ENCODE measurements at regions not wholly inside any gene's neighbourhood (a gene's known extent, or its start where the extent isn't known, plus 50 kb on each side); places are given as distances from the start of the nearest gene placed in this dataset.

DNA sequence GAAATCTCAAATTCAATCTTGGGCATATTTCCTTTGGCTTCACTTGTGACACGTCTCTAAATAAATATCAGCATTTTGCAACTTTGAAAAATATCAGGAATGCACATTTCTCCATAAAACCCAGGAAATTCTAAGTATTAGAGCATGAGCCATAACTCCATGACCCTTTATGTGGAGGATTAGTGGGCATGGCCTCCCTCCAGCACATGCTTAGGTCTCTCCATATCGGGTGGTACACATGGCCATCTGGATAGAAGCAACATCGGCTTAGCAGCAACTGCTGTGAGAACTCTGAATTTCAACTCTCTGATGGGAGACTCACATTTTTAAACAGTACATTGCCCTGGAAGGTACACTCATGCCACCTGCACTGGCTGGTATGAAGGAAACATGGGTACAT is 73.7 kb upstream of the EGFLAM start:
- peaks cover 0 to 15% (median 7%) of the 10 kb centered on the region in 3 donors for H3K4me1 ChIP-seq (ENCODE audit: control insufficient read depth in 3 of 3, insufficient read depth in 3 of 3, low read length in 3 of 3)
- H3K9ac ChIP-seq (ENCODE audit: low read depth in 1 of 3, low read length in 3 of 3), result no peak overlapping the region
- H3K27me3 ChIP-seq (ENCODE audit: control insufficient read depth in 3 of 3, insufficient read depth in 3 of 3, low read length in 3 of 3), result no peaks in the 10 kb centered on the region
- H3K27ac ChIP-seq (ENCODE audit: low read depth, low read length), result no peak overlapping the region
- H3K9me3 ChIP-seq (ENCODE audit: control insufficient read depth in 3 of 3, low read length in 3 of 3), result no peaks in the 10 kb centered on the region
- H3K4me3 ChIP-seq (ENCODE audit: low read length in 3 of 3), result no peak overlapping the region
- H3K36me3 ChIP-seq (ENCODE audit: control insufficient read depth in 3 of 3, insufficient read depth in 3 of 3, low read length in 3 of 3), result no peaks in the 10 kb centered on the region

DNA sequence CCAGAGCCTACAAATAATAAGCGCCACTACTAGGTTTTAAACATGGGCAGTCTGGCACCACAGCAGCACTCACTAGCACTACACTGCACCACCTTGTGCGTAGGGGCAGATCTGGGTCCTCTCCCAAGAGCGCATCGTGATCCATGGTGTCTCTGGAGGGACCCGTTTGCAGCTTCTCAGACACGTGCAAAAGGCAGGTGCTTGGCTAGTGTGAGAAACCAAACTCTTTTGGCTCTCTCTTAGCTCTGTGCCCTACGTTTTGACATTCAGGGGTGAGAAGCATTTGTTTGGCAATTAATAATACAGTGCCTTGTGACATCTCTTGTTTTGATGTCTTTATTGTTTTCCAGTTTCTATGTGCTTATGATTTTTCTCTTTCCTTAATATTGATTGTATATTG is 75.4 kb upstream of the EGFLAM start:
- Histone ChIP-seq H3K4me3 (ENCODE audit: low read length in 3 of 3) (no peak overlapping the region), H3K9ac (ENCODE audit: low read depth in 1 of 3, low read length in 3 of 3) (no peak overlapping the region), H3K27ac (ENCODE audit: low read depth, low read length) (no peak overlapping the region), H3K9me3 (ENCODE audit: control insufficient read depth in 3 of 3, low read length in 3 of 3) (no peaks in the 10 kb centered on the region), H3K4me1 (ENCODE audit: control insufficient read depth in 3 of 3, insufficient read depth in 3 of 3, low read length in 3 of 3) (peaks cover 0 to 10% (median 7%) of the 10 kb centered on the region in 3 donors), H3K27me3 (ENCODE audit: control insufficient read depth in 3 of 3, insufficient read depth in 3 of 3, low read length in 3 of 3) (no peaks in the 10 kb centered on the region), H3K36me3 (ENCODE audit: control insufficient read depth in 3 of 3, insufficient read depth in 3 of 3, low read length in 3 of 3) (no peaks in the 10 kb centered on the region)

DNA sequence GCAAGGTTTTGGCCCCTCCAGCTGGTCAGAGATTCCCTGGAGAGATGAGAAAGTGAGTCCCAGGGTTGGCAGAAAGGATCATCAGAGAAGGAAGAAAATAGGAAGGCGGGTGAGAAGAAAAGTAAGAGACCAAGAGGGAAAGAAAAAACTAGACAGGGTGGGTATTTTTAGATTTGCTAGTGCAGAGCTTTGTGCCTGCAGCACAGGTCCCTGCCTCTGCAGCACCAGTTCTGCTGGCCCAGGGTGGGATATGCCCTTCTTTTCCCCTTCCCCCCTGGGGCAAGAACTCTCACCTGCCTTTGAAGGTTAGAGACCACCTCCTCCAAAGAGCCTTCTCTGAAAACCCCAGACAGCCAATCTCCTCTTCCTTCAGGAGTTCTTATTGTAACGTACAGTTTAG is 90.3 kb upstream of the EGFLAM start:
- no peaks in the 10 kb centered on the region for H3K36me3 ChIP-seq (ENCODE audit: control insufficient read depth in 3 of 3, insufficient read depth in 3 of 3, low read length in 3 of 3)
- no peaks in the 10 kb centered on the region for H3K27me3 ChIP-seq (ENCODE audit: control insufficient read depth in 3 of 3, insufficient read depth in 3 of 3, low read length in 3 of 3)
- H3K9ac ChIP-seq (ENCODE audit: low read depth in 1 of 3, low read length in 3 of 3), result peak overlapping the region; percentile 67 to 86 (median 73)
- H3K9me3 ChIP-seq (ENCODE audit: control insufficient read depth in 3 of 3, low read length in 3 of 3), result no peaks in the 10 kb centered on the region
- peaks cover 20 to 44% (median 34%) of the 10 kb centered on the region in 3 donors for H3K4me1 ChIP-seq (ENCODE audit: control insufficient read depth in 3 of 3, insufficient read depth in 3 of 3, low read length in 3 of 3)
- peak overlapping the region; percentile 53 to 58 (median 56) for H3K4me3 ChIP-seq (ENCODE audit: low read length in 3 of 3)
- peak overlapping the region; percentile 91 for H3K27ac ChIP-seq (ENCODE audit: low read depth, low read length)

DNA sequence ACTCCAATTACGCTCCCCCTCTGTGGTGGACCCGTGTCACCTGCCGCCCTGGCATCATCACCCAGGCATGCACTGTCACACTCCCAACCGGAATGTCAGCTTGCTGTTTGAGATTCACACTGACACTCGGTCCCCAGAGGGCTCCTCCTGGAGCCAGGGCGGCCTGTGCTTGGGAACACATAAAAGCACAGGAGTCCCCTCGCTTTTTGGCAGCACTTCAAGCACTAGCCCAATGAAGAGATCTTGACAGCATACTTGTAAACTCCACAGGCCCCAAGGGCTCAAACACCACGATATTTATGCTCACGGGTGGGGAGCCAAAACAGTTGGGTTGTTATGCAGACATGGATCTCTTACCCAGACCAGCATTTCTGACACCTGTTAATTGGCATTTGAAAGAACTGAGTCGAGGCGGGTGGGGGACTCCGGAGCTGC is 90.8 kb upstream of the EGFLAM start:
- Histone ChIP-seq H3K9ac (ENCODE audit: low read depth in 1 of 3, low read length in 3 of 3) (peak overlapping the region; percentile 67 to 86 (median 73)), H3K9me3 (ENCODE audit: control insufficient read depth in 3 of 3, low read length in 3 of 3) (no peaks in the 10 kb centered on the region), H3K27ac (ENCODE audit: low read depth, low read length) (peak overlapping the region; percentile 91), H3K4me3 (ENCODE audit: low read length in 3 of 3) (peak overlapping the region; percentile 53 to 58 (median 56)), H3K4me1 (ENCODE audit: control insufficient read depth in 3 of 3, insufficient read depth in 3 of 3, low read length in 3 of 3) (peaks cover 20 to 46% (median 34%) of the 10 kb centered on the region in 3 donors), H3K27me3 (ENCODE audit: control insufficient read depth in 3 of 3, insufficient read depth in 3 of 3, low read length in 3 of 3) (no peaks in the 10 kb centered on the region), H3K36me3 (ENCODE audit: control insufficient read depth in 3 of 3, insufficient read depth in 3 of 3, low read length in 3 of 3) (no peaks in the 10 kb centered on the region)

DNA sequence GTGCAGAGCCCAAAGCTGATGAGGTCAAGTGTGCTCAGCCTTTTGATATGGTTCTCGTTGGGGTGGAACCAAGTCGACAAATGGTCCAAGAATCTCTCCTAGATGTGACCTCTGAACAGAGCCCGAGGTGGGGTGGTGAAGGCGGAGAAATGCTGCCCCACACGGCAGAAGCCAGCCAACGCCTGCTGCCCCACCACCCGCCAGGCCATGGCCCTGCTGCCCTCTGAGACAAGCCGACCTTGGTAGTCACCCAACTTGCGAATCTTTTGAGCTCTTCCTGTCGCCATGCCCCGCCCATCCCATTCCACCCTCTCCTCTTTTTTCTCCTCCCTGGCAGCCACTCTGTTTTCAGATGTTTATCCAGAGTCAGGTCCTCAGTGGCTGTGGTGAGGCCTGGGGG is 91.5 kb upstream of the EGFLAM start:
- H3K27ac ChIP-seq (ENCODE audit: low read depth, low read length), result peak overlapping the region; percentile 91
- H3K9me3 ChIP-seq (ENCODE audit: control insufficient read depth in 3 of 3, low read length in 3 of 3), result no peaks in the 10 kb centered on the region
- H3K4me3 ChIP-seq (ENCODE audit: low read length in 3 of 3), result peak overlapping the region in 1 of 3 donors; percentile 33
- H3K9ac ChIP-seq (ENCODE audit: low read depth in 1 of 3, low read length in 3 of 3), result peak overlapping the region; percentile 6 to 86 (median 61)
- no peaks in the 10 kb centered on the region for H3K27me3 ChIP-seq (ENCODE audit: control insufficient read depth in 3 of 3, insufficient read depth in 3 of 3, low read length in 3 of 3)
- peaks cover 20 to 49% (median 34%) of the 10 kb centered on the region in 3 donors for H3K4me1 ChIP-seq (ENCODE audit: control insufficient read depth in 3 of 3, insufficient read depth in 3 of 3, low read length in 3 of 3)
- H3K36me3 ChIP-seq (ENCODE audit: control insufficient read depth in 3 of 3, insufficient read depth in 3 of 3, low read length in 3 of 3), result no peaks in the 10 kb centered on the region

DNA sequence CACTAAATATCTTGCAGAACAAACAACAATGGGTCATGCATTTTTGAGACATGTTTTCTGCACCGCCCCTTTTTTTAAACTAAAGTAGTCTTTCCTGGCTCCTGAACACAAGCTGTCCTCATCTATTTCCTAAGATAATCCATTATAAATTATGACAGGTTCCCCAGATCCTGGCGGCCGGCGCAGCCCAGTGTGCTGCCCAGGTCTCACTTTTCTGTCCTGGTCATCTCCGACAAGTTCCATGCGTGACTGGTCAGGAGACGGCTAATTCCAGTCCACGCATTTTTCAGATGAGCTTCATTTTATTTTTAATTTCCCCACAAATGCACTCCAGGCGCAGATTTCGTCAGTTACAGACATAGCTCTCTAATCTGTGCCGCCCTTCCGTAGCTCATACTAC is 92.9 kb upstream of the EGFLAM start:
- Histone ChIP-seq H3K4me1 (ENCODE audit: control insufficient read depth in 3 of 3, insufficient read depth in 3 of 3, low read length in 3 of 3) (peaks cover 20 to 49% (median 34%) of the 10 kb centered on the region in 3 donors), H3K4me3 (ENCODE audit: low read length in 3 of 3) (no peak overlapping the region), H3K9me3 (ENCODE audit: control insufficient read depth in 3 of 3, low read length in 3 of 3) (no peaks in the 10 kb centered on the region), H3K27ac (ENCODE audit: low read depth, low read length) (peak overlapping the region; percentile 91), H3K9ac (ENCODE audit: low read depth in 1 of 3, low read length in 3 of 3) (peak overlapping the region in 1 of 3 donors; percentile 36), H3K36me3 (ENCODE audit: control insufficient read depth in 3 of 3, insufficient read depth in 3 of 3, low read length in 3 of 3) (no peaks in the 10 kb centered on the region), H3K27me3 (ENCODE audit: control insufficient read depth in 3 of 3, insufficient read depth in 3 of 3, low read length in 3 of 3) (no peaks in the 10 kb centered on the region)

DNA sequence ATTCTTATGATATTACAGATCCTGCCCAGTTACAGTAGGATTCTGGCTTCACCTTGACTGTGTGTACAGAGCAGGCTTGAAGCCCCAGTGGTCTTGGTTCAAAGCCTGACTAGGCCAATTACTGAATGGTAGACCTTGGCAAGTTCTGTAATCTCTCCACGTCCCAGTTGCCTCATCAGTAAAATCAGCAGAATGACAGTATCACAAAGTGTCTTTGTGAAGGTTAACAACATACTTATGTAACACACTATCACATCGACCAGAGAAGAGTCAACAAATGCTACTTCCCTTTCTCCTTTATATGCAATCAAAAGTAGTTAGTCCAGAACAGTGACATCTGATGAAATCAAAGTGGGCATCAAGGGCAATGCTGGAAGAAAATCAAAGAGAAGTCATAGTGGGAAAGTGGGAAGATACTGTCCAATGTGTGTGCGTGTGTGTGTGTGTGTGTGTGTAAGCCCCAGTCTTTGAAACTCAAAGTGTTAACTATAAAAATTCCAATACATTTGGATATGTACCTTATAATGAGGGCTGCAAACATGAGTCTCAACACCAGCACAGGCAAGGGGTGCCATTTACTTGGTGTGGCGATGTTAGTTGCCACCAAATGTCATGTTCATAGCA is 93.5 kb upstream of the EGFLAM start:
- H3K4me3 ChIP-seq (ENCODE audit: low read length in 3 of 3), result no peak overlapping the region
- no peaks in the 10 kb centered on the region for H3K36me3 ChIP-seq (ENCODE audit: control insufficient read depth in 3 of 3, insufficient read depth in 3 of 3, low read length in 3 of 3)
- peak overlapping the region in 1 of 3 donors; percentile 36 for H3K9ac ChIP-seq (ENCODE audit: low read depth in 1 of 3, low read length in 3 of 3)
- peaks cover 20 to 49% (median 34%) of the 10 kb centered on the region in 3 donors for H3K4me1 ChIP-seq (ENCODE audit: control insufficient read depth in 3 of 3, insufficient read depth in 3 of 3, low read length in 3 of 3)
- H3K27ac ChIP-seq (ENCODE audit: low read depth, low read length), result peak overlapping the region; percentile 91
- H3K27me3 ChIP-seq (ENCODE audit: control insufficient read depth in 3 of 3, insufficient read depth in 3 of 3, low read length in 3 of 3), result no peaks in the 10 kb centered on the region
- H3K9me3 ChIP-seq (ENCODE audit: control insufficient read depth in 3 of 3, low read length in 3 of 3), result no peaks in the 10 kb centered on the region

DNA sequence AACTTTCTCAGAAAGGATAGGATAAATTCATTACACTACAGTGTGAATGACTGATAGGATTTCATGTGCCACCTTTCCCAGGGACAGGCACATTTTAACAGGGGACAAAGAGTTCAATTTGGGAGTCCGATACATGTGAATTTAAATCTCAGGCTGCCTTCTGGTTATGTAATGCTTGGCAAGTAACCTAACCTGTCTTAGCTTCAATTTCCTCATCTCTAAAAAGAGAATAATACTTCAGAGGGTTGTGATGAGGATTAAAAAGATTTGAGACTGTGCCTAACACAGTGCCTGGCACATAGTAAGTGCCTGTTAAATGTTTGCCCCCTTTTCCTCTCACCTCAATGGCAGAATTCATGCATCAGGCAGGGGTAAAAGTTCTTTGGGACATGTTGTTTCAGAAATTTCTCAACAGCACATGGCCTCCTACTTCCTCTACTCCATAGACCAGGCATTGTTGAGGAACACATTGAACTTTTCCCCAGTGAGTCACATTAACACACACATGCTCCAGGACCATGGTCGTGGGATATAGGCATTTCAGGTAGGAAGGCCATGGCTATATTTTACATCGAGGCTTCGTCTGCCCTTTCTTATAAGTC is 94.6 kb upstream of the EGFLAM start:
- Histone ChIP-seq H3K9me3 (ENCODE audit: control insufficient read depth in 3 of 3, low read length in 3 of 3) (no peaks in the 10 kb centered on the region), H3K36me3 (ENCODE audit: control insufficient read depth in 3 of 3, insufficient read depth in 3 of 3, low read length in 3 of 3) (no peaks in the 10 kb centered on the region), H3K9ac (ENCODE audit: low read depth in 1 of 3, low read length in 3 of 3) (peak overlapping the region; percentile 5 to 40 (median 34)), H3K27ac (ENCODE audit: low read depth, low read length) (peak overlapping the region; percentile 91), H3K4me1 (ENCODE audit: control insufficient read depth in 3 of 3, insufficient read depth in 3 of 3, low read length in 3 of 3) (peaks cover 20 to 44% (median 34%) of the 10 kb centered on the region in 3 donors), H3K27me3 (ENCODE audit: control insufficient read depth in 3 of 3, insufficient read depth in 3 of 3, low read length in 3 of 3) (no peaks in the 10 kb centered on the region), H3K4me3 (ENCODE audit: low read length in 3 of 3) (no peak overlapping the region)

DNA sequence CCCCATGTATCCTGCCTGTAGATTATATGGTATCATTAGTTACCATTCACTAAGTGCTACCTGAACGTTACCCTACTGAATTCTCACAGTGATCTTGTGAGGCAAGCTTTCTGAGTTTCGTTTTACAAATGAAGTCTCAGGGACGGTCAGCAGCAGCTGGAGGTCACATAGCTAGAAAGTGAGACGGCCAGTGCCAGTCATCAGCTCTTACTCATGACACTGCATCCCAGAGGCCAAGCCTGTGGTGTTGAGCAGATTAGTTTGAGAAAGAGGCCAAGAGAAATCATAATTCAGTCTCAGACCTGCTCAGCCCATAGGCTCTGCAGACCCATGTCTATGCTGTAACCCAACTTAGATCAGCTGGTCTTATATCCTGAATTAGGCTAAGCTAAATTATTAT is 95.7 kb upstream of the EGFLAM start:
- H3K9me3 ChIP-seq (ENCODE audit: control insufficient read depth in 3 of 3, low read length in 3 of 3), result no peaks in the 10 kb centered on the region

DNA sequence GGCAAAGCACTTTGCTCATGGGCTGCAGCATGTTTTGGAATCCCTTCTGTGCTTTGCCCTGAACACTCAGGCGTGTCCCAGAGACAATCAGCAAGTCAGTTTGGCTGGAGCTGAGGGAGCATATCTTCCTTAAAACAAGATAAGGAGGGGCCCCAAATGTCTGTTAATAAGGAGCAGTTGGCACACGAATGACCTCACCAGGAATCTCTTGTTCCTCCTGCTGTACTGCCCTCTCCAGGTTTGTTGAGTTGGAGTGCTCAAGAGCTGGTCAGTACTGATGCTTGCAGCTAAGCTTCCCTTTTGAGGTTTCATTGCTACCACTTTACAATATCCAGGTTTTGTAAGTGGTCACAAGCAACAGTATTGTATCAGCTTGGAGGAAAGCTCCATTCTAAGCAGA is 101.3 kb upstream of the EGFLAM start:
- no peak overlapping the region for H3K27ac ChIP-seq (ENCODE audit: low read depth, low read length)
- H3K36me3 ChIP-seq (ENCODE audit: control insufficient read depth in 3 of 3, insufficient read depth in 3 of 3, low read length in 3 of 3), result no peaks in the 10 kb centered on the region
- peaks cover 0 to 7% (median 0%) of the 10 kb centered on the region in 3 donors for H3K27me3 ChIP-seq (ENCODE audit: control insufficient read depth in 3 of 3, insufficient read depth in 3 of 3, low read length in 3 of 3)
- H3K4me1 ChIP-seq (ENCODE audit: control insufficient read depth in 3 of 3, insufficient read depth in 3 of 3, low read length in 3 of 3), result no peaks in the 10 kb centered on the region
- no peak overlapping the region for H3K4me3 ChIP-seq (ENCODE audit: low read length in 3 of 3)
- no peak overlapping the region for H3K9ac ChIP-seq (ENCODE audit: low read depth in 1 of 3, low read length in 3 of 3)
- H3K9me3 ChIP-seq (ENCODE audit: control insufficient read depth in 3 of 3, low read length in 3 of 3), result no peaks in the 10 kb centered on the region

More for the DNA sequence above, 95.7 kb upstream of the EGFLAM start:
- Histone ChIP-seq H3K4me3 (ENCODE audit: low read length in 3 of 3) (peak overlapping the region in 1 of 3 donors; percentile 16), H3K4me1 (ENCODE audit: control insufficient read depth in 3 of 3, insufficient read depth in 3 of 3, low read length in 3 of 3) (peaks cover 20 to 38% (median 25%) of the 10 kb centered on the region in 3 donors), H3K36me3 (ENCODE audit: control insufficient read depth in 3 of 3, insufficient read depth in 3 of 3, low read length in 3 of 3) (no peaks in the 10 kb centered on the region), H3K27me3 (ENCODE audit: control insufficient read depth in 3 of 3, insufficient read depth in 3 of 3, low read length in 3 of 3) (no peaks in the 10 kb centered on the region), H3K27ac (ENCODE audit: low read depth, low read length) (peak overlapping the region; percentile 91), H3K9ac (ENCODE audit: low read depth in 1 of 3, low read length in 3 of 3) (peak overlapping the region in 2 of 3 donors; percentile 1 to 55)
